ENCODE measurements at regions not wholly inside any gene's neighbourhood (a gene's known extent, or its start where the extent isn't known, plus 50 kb on each side); places are given as distances from the start of the nearest gene placed in this dataset.

- DNase-seq (ENCODE audit: low spot score): no peak
- in situ Hi-C loops (cut with MboI; ENCODE audit: low pct_unique_long_range_greater_than_20kb, low sequenced_read_pairs, unreplicated experiment): no loop called here
- TF ChIP-seq CTCF (IDR thresholded peaks at IDR 0.05; ENCODE audit: extremely low read depth, insufficient read depth, missing control alignments): no peak
These were observed 66.3 kb upstream of the TUBA3E start for GRCh38 chr2:130264501-130264900.

GRCh38 chr2:130264046-130264445, 65.8 kb upstream of the TUBA3E start:
- no peak for TF ChIP-seq CTCF (IDR thresholded peaks at IDR 0.05; ENCODE audit: extremely low read depth, insufficient read depth, missing control alignments)
- DNase-seq (ENCODE audit: low spot score): no peak
- in situ Hi-C loops (cut with MboI; ENCODE audit: low pct_unique_long_range_greater_than_20kb, low sequenced_read_pairs, unreplicated experiment): no loop called here

- DNase-seq (ENCODE audit: low spot score): no peak
- in situ Hi-C loops (cut with MboI; ENCODE audit: low pct_unique_long_range_greater_than_20kb, low sequenced_read_pairs, unreplicated experiment): no loop called here
- TF ChIP-seq CTCF (IDR thresholded peaks at IDR 0.05; ENCODE audit: extremely low read depth, insufficient read depth, missing control alignments): no peak
These were observed 65.4 kb upstream of the TUBA3E start for GRCh38 chr2:130263606-130264005.

GRCh38 chr2:130261970-130262760, 63.9 kb upstream of the TUBA3E start:
- DNase-seq (ENCODE audit: low spot score): no peak
- in situ Hi-C loops (cut with MboI; ENCODE audit: low pct_unique_long_range_greater_than_20kb, low sequenced_read_pairs, unreplicated experiment): no loop called here

GRCh38 chr2:130261099-130261498, 62.9 kb upstream of the TUBA3E start:
- in situ Hi-C loops (cut with MboI; ENCODE audit: low pct_unique_long_range_greater_than_20kb, low sequenced_read_pairs, unreplicated experiment): no loop called here
- TF ChIP-seq CTCF (IDR thresholded peaks at IDR 0.05; ENCODE audit: extremely low read depth, insufficient read depth, missing control alignments): no peak
- no peak for DNase-seq (ENCODE audit: low spot score)

More at GRCh38 chr2:130261970-130262760, 63.9 kb upstream of the TUBA3E start:
- no peak for TF ChIP-seq CTCF (IDR thresholded peaks at IDR 0.05; ENCODE audit: extremely low read depth, insufficient read depth, missing control alignments)

GRCh38 chr2:130259594-130259993, 61.4 kb upstream of the TUBA3E start:
- in situ Hi-C loops (cut with MboI; ENCODE audit: low pct_unique_long_range_greater_than_20kb, low sequenced_read_pairs, unreplicated experiment): no loop called here
- no peak for TF ChIP-seq CTCF (IDR thresholded peaks at IDR 0.05; ENCODE audit: extremely low read depth, insufficient read depth, missing control alignments)
- no peak for DNase-seq (ENCODE audit: low spot score)
